ENCODE measurements at regions not wholly inside any gene's neighbourhood (a gene's known extent, or its start where the extent isn't known, plus 50 kb on each side); places are given as distances from the start of the nearest gene placed in this dataset.

DNA sequence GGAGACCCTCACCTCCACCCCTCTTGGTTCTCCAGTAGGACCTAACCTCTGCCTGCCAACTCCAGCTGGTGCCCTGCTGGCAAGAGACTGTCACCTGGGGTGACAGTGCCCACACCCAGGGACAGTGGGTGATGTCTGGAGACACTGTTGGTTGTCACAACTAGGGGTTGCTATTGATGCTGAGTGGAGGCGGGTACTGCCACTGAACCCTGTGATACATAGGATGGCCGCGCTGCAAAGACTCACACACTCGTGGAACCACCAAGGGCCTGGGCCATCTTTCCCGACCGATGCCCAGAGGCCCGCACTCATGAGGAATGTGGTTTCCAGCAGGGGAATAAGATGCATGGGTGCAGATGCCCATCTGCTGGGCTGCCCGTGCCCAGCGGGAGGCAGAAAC, 143.2 kb downstream of the SHANK2 start:
- DNase-seq (no peak), ATAC-seq (no peak)
- Histone ChIP-seq H3K27ac (ENCODE audit: low read length) (no peak overlapping the region), H3K27me3 (ENCODE audit: control insufficient read depth, insufficient read depth) (no peaks in the 10 kb centered on the region), H3K9me3 (ENCODE audit: control insufficient read depth, low read length) (no peaks in the 10 kb centered on the region), H3K4me1 (ENCODE audit: control insufficient read depth, insufficient read depth, low read length) (no peaks in the 10 kb centered on the region), H3K4me3 (ENCODE audit: low read length) (no peak overlapping the region)
- 95% methylated on average over 9 of the region's 9 CpGs for WGBS
- intact Hi-C loops (cut with DNase I): no loop called here

DNA sequence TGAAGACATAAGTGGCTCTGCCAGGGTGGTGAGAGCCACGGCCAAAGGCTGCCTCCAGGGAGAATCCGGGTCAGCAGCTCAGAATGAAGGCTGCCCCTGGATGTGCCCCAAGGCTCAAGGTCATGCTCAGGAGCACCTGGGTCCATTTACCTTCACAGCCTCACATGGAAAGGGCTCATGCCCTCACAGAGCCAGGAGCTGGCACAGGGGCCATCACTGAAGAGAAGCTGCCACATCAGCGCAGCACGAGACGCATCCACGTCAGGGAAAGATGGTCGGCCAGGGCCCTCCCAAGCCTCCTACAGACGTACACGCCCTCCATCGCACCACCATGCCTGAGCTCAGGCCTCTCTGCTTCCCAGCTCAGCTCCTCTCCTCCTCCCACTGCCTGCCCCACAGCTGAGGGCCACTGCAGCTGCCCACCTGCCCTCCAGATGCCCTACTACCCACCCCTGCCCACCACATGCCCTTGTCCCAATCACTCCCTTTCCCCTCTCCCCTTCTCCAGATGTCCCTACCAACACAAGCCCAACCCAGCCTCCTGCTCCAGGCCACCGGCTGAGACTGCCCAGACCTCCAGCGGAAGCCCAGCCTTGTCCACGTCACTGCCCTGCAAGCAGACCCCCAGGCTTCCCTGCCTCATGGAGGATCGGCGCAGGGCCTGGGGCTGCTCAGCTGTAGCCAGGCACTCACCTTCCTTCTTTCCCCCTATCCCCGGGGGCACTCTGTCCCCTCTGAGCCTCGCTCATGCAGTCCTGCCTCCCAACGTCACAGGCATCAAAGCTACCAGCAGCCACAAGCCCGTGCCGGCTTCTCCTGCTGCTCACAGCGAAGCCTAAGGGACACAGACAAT, 144.1 kb downstream of the SHANK2 start:
- intact Hi-C loops (cut with DNase I): no loop called here
- 68% methylated on average over 21 of the region's 21 CpGs for whole genome bisulfite sequencing
- Histone ChIP-seq H3K27me3 (ENCODE audit: control insufficient read depth, insufficient read depth) (no peaks in the 10 kb centered on the region), H3K4me3 (ENCODE audit: low read length) (no peak overlapping the region), H3K4me1 (ENCODE audit: control insufficient read depth, insufficient read depth, low read length) (no peaks in the 10 kb centered on the region), H3K9me3 (ENCODE audit: control insufficient read depth, low read length) (no peaks in the 10 kb centered on the region), H3K27ac (ENCODE audit: low read length) (no peak overlapping the region)
- ATAC-seq: no peak
- no peak for DNase-seq

DNA sequence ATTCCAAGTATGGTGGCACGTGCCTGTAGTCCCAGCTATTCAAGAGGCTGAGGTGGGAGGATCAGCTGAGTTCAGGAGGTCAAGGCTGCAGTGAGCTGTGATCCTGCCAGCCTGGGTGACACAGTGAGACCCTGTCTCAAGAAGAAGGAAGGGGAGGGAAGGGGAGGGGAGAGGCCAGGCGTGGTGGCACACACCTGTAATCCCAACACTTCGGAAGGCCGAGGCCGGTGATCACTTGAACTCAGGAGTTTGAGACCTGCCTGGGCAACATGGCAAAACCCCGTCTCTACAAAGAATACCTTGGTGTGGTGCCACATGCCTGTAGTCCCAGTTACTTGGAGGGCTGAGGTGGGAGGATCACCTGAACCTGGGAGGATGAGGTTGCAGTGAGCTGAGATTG, 145.7 kb downstream of the SHANK2 start:
- DNase-seq (no peak), ATAC-seq (no peak)
- Histone ChIP-seq H3K27me3 (ENCODE audit: control insufficient read depth, insufficient read depth) (no peaks in the 10 kb centered on the region), H3K4me1 (ENCODE audit: control insufficient read depth, insufficient read depth, low read length) (no peaks in the 10 kb centered on the region), H3K4me3 (ENCODE audit: low read length) (no peak overlapping the region), H3K9me3 (ENCODE audit: control insufficient read depth, low read length) (no peaks in the 10 kb centered on the region), H3K27ac (ENCODE audit: low read length) (no peak overlapping the region)
- intact Hi-C loops (cut with DNase I): no loop called here
- 87% methylated on average over 6 of the region's 6 CpGs for WGBS

DNA sequence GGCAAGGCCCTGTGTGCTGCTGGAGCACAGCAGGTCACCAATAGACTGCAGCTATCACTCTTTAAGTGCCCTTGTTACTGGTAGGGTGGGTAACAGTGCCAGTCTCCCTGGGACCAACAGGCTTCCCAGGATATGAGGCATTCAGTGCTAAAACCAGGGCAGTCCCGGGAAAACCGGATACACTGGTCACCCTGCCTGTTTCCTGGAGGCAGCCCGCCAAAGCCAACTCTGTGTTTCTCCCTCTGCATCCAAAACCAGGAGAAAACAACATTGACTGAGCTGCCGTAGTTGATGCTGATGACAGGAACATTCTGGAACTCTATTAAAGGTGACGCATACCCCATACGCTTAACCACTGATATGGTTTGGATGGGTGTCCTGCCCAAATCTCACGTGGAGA, 149.1 kb downstream of the SHANK2 start:
- Histone ChIP-seq H3K4me1 (ENCODE audit: control insufficient read depth, insufficient read depth, low read length) (no peaks in the 10 kb centered on the region), H3K27me3 (ENCODE audit: control insufficient read depth, insufficient read depth) (no peaks in the 10 kb centered on the region), H3K4me3 (ENCODE audit: low read length) (no peak overlapping the region), H3K27ac (ENCODE audit: low read length) (no peak overlapping the region), H3K9me3 (ENCODE audit: control insufficient read depth, low read length) (no peaks in the 10 kb centered on the region)
- WGBS: 62% methylated on average over 7 of the region's 7 CpGs
- intact Hi-C loops (cut with DNase I): no loop called here
- ATAC-seq (peak; percentile 66 to 71), DNase-seq (no peak)

DNA sequence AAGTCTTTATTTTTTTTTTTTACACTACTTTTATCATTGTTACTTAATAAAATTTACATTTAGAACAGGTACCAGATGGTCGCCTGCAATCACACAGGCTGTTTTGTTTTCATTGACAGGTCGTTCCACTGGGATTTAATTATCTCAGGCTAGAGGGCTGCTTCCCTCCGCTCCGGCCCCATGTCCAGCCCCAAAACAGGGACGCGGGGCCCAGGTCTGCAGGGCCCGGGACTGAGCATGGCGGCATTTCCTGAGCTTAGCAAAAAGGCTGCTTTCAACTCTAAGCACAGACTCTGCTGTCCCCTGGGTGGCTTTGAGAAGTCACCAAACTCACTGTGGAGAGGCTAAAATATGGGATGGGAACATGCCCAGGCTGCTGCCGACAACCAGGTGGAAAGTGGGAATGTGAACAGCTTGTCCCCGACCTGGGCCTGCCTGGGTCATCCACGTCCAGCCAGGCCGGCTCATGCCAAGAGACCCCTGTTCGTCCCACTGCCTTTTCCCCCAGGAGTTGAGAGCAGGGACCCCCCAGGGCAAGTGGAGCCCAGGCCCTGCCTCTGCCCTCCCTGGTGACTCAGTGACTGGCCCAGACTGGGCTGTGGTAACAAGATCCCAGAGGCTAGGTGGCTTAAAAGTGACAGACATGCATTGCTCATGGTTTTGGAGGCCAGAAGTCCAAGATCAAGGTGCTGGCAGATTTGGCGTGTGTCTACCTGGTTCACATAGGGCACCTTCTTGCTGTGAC, 150.0 kb downstream of the SHANK2 start:
- ATAC-seq (no peak), DNase-seq (no peak)
- intact Hi-C loops (cut with DNase I): no loop called here

DNA sequence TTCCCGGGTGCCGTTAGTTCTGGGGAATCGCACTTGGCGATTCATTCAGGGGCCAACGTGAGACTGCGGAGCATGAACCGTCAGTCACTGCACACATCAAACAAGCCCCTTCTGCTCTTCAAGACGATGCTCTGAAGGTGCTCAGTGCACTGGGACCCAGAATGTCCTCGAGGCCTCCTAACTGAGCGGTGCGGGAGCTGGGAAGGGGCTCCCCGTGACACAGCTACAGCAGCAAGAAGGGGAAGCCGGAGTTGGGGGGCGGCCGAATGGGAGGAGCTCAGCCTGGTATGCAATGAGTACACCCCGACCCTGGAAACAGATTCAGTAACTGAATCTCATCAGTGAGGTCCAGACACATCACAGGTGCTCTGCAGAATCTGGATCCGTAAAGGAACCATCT, 150.8 kb downstream of the SHANK2 start:
- no peak for DNase-seq
- H3K9me3 ChIP-seq (ENCODE audit: control insufficient read depth, low read length): no peaks in the 10 kb centered on the region
- no peak overlapping the region for H3K27ac ChIP-seq (ENCODE audit: low read length)
- intact Hi-C loops (cut with DNase I): no loop called here
- no peak for ATAC-seq
- WGBS: 84% methylated on average over 17 of the region's 17 CpGs
- H3K4me1 ChIP-seq (ENCODE audit: control insufficient read depth, insufficient read depth, low read length): no peaks in the 10 kb centered on the region
- H3K4me3 ChIP-seq (ENCODE audit: low read length): no peak overlapping the region
- no peaks in the 10 kb centered on the region for H3K27me3 ChIP-seq (ENCODE audit: control insufficient read depth, insufficient read depth)

More for the DNA sequence above, 150.0 kb downstream of the SHANK2 start:
- WGBS: 68% methylated on average over 14 of the region's 14 CpGs
- no peak overlapping the region for H3K4me3 ChIP-seq (ENCODE audit: low read length)
- no peaks in the 10 kb centered on the region for H3K27me3 ChIP-seq (ENCODE audit: control insufficient read depth, insufficient read depth)
- H3K9me3 ChIP-seq (ENCODE audit: control insufficient read depth, low read length): no peaks in the 10 kb centered on the region
- no peaks in the 10 kb centered on the region for H3K4me1 ChIP-seq (ENCODE audit: control insufficient read depth, insufficient read depth, low read length)
- H3K27ac ChIP-seq (ENCODE audit: low read length): no peak overlapping the region

DNA sequence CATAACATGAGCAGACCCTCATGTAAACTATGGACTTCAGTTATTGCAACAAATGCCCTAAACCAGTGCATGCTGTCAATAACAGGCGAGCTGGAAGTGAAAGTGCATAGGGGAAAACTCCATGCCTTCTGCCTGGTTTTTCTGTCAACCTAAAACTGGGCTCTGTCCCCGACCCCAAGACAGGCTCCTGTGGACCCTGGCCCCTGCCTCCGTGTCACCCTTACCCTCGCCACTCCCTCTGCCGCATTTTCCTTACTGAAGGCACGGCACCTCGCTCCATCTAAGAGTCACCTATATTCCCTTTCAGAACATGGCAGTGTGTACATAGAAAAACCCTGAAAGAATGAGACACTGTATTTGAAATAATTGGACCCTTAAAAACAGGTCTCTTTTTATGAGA, 151.3 kb downstream of the SHANK2 start:
- ATAC-seq: no peak
- Histone ChIP-seq H3K27ac (ENCODE audit: low read length) (no peak overlapping the region), H3K9me3 (ENCODE audit: control insufficient read depth, low read length) (no peaks in the 10 kb centered on the region), H3K4me3 (ENCODE audit: low read length) (no peak overlapping the region), H3K4me1 (ENCODE audit: control insufficient read depth, insufficient read depth, low read length) (no peaks in the 10 kb centered on the region), H3K27me3 (ENCODE audit: control insufficient read depth, insufficient read depth) (no peaks in the 10 kb centered on the region)
- no peak for DNase-seq
- intact Hi-C loops (cut with DNase I): no loop called here
- 83% methylated on average over 7 of the region's 7 CpGs for WGBS

DNA sequence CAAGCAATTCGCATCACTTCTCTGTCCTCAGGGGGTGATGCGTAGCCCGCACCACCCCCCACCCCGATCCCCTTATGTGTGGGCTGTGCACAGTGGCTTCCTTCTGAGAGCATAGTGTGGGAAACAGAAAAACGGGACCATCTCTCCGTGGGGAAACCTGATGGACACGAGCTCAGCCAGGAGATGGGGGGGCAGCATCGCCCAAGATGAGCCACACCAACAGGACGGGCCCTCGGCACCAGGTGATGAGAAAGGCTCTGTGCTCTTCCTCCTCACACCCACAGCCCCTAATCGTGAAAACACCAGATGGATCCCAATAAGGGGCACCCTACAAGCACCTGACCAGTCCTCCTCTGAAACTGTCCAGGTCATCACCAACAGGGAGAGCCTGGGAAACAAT, 153.6 kb downstream of the SHANK2 start:
- Histone ChIP-seq H3K27ac (ENCODE audit: low read length) (no peak overlapping the region), H3K4me1 (ENCODE audit: control insufficient read depth, insufficient read depth, low read length) (no peaks in the 10 kb centered on the region), H3K4me3 (ENCODE audit: low read length) (no peak overlapping the region), H3K9me3 (ENCODE audit: control insufficient read depth, low read length) (no peaks in the 10 kb centered on the region), H3K27me3 (ENCODE audit: control insufficient read depth, insufficient read depth) (no peaks in the 10 kb centered on the region)
- 81% methylated on average over 11 of the region's 11 CpGs for WGBS
- intact Hi-C loops (cut with DNase I): no loop called here
- ATAC-seq (no peak), DNase-seq (no peak)

DNA sequence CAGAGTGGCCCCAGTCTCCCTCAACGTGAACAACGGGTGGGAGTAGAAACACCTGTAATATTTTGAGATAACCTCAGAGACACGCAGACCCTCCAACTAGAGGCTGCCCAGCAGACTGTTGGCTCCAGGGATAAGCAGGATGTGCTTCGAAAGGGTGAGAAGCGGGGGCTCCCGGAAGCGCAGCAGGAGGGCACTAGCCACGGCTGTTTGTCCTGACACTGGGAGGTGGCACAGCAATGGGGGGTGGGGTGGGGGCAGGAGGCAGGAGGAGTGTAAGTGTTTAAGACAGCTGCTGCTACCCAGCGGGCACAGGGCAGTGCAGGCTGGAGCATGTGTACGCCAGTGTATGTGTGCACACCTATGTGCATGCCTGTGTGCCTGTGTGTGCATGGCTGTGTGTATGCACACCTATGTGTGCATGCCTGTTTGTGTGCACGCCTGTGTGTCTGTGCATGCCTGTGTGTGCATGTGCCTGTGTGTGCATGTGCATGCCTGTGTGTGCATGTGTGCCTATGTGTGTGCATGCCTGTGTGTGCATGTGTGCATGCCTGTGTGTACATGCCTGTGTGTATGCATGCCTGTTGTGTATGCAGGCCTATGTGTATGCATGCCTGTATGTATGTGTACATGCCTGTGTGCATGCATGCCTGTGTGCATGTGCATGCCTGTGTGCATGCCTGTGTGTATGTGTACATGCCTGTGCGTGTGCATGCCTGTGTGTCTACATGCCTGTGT, 154.7 kb downstream of the SHANK2 start:
- intact Hi-C loops (cut with DNase I): no loop called here
- DNase-seq (no peak), ATAC-seq (no peak)
- WGBS: 70% methylated on average over 12 of the region's 12 CpGs
- no peaks in the 10 kb centered on the region for H3K27me3 ChIP-seq (ENCODE audit: control insufficient read depth, insufficient read depth)
- no peak overlapping the region for H3K27ac ChIP-seq (ENCODE audit: low read length)
- no peaks in the 10 kb centered on the region for H3K9me3 ChIP-seq (ENCODE audit: control insufficient read depth, low read length)
- no peaks in the 10 kb centered on the region for H3K4me1 ChIP-seq (ENCODE audit: control insufficient read depth, insufficient read depth, low read length)
- no peak overlapping the region for H3K4me3 ChIP-seq (ENCODE audit: low read length)

DNA sequence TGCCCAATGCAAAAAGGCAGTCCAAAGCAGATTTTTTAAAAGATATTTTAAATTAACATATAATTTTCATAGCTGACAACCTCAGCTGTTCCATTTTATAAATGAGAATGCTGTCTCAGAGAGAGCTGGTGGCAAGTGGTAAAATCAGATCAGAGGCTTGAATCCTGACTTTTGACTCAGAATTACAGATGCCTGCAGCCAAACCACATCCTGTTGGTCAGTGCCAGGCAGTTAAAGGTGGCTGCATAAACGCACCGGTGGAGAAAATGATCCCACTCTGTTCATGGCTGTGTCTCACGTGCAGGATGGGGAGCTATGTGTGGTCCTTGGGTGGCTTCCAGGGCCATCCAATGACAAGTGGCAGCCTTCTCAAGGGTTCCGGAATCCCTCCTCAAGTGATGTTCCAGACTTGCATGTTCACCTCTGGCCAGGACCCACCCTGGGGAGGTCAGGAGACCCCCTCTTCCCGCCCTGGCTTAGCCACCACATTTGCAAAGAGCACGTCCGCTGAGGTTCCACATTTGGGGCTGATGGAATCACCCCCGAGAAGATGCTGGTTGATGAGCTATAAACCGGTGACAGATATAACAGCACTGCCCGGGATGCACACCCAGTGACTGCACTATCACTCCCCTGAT, 155.5 kb downstream of the SHANK2 start:
- ATAC-seq (no peak), DNase-seq (no peak)
- no peaks in the 10 kb centered on the region for H3K9me3 ChIP-seq (ENCODE audit: control insufficient read depth, low read length)
- WGBS: 72% methylated on average over 10 of the region's 10 CpGs
- intact Hi-C loops (cut with DNase I): no loop called here
- no peaks in the 10 kb centered on the region for H3K27me3 ChIP-seq (ENCODE audit: control insufficient read depth, insufficient read depth)
- no peak overlapping the region for H3K4me3 ChIP-seq (ENCODE audit: low read length)
- H3K4me1 ChIP-seq (ENCODE audit: control insufficient read depth, insufficient read depth, low read length): no peaks in the 10 kb centered on the region
- H3K27ac ChIP-seq (ENCODE audit: low read length): no peak overlapping the region
